CD4-positive, alpha-beta T cell treated with Interleukin-17A for 4 hours (primary cell): ENCODE measurements at regions not wholly inside any gene's neighbourhood (a gene's known extent, or its start where the extent isn't known, plus 50 kb on each side); places are given as distances from the start of the nearest gene placed in this dataset.
"Not testable (repeated sequence)": the region's sequence is repeated elsewhere in the genome, so short reads cannot be mapped to it uniquely, and the experiment has no call there.

Source experiments
- DNase-seq: peaks from one replicate; pipeline ENCODE4 v3.0.0-alpha.2; 2020; ENCODE audit warnings: mixed read lengths

GRCh38 chrX:42434458-42435166 is 343.4 kb downstream of the PPP1R2C start:
- DNase-seq, result no peak

- DNase-seq, result no peak
Observed at GRCh38 chrX:42432552-42432951, 345.4 kb downstream of the PPP1R2C start.

GRCh38 chrX:42422961-42423360 is 355.0 kb downstream of the PPP1R2C start:
- no peak for DNase-seq

GRCh38 chrX:42420426-42420825 is 357.5 kb downstream of the PPP1R2C start:
- DNase-seq, result no peak

- no peak for DNase-seq
Observed at GRCh38 chrX:42415636-42416035, 362.3 kb downstream of the PPP1R2C start.

GRCh38 chrX:42414057-42414456 is 363.9 kb downstream of the PPP1R2C start:
- no peak for DNase-seq

GRCh38 chrX:42399632-42400024 is 378.3 kb downstream of the PPP1R2C start:
- DNase-seq, result no peak

GRCh38 chrX:42398967-42399631 is 378.9 kb downstream of the PPP1R2C start:
- DNase-seq, result peak; percentile 14

- DNase-seq, result no peak
Observed at GRCh38 chrX:42396136-42396535, 381.8 kb downstream of the PPP1R2C start.

GRCh38 chrX:42392846-42393245 is 385.1 kb downstream of the PPP1R2C start:
- no peak for DNase-seq

- DNase-seq, result no peak
Observed at GRCh38 chrX:42386681-42387080, 391.3 kb downstream of the PPP1R2C start.

GRCh38 chrX:42385730-42386129 is 392.2 kb downstream of the PPP1R2C start:
- DNase-seq, result no peak

- DNase-seq, result no peak
Observed at GRCh38 chrX:42384956-42385355, 393.0 kb downstream of the PPP1R2C start.

- DNase-seq, result no peak
Observed at GRCh38 chrX:42378857-42379256, 399.1 kb downstream of the PPP1R2C start.

- DNase-seq, result no peak
Observed at GRCh38 chrX:42375086-42375485, 402.9 kb downstream of the PPP1R2C start.

- DNase-seq, result no peak
Observed at GRCh38 chrX:42366181-42366580, 411.8 kb downstream of the PPP1R2C start.

GRCh38 chrX:42362219-42362618 is 415.7 kb downstream of the PPP1R2C start:
- DNase-seq, result no peak

- not testable (repeated sequence) for DNase-seq
Observed at GRCh38 chrX:42342981-42343380, 419.6 kb upstream of the CASK start.
